Smooth muscle cell (in vitro differentiated cells): ENCODE measurements at regions not wholly inside any gene's neighbourhood (a gene's known extent, or its start where the extent isn't known, plus 50 kb on each side); places are given as distances from the start of the nearest gene placed in this dataset.
"Not testable (repeated sequence)": the region's sequence is repeated elsewhere in the genome, so short reads cannot be mapped to it uniquely, and the experiment has no call there.

ENCODE experiments used
- DNase-seq: peaks from one replicate; lab custom pipeline; 2025; ENCODE audit not compliant: unreplicated experiment; lab: John Stamatoyannopoulos, UW
- H2AFZ ChIP-seq: fragments of 200-600 bp; sonication (generic); 2 replicates; pipeline ENCODE4 v1.6.0; 2016; ENCODE audit warnings: antibody characterized with exemption, low read depth, mild to moderate bottlenecking
- H3F3A ChIP-seq: fragments of 200-600 bp; sonication (generic); 2 replicates; pipeline ENCODE4 v1.6.0; 2017; ENCODE audit warnings: antibody characterized with exemption, low read depth
- H3K27ac ChIP-seq: fragments of 200-600 bp; sonication (generic); 2 replicates; pipeline ENCODE4 v1.5.1; 2016; ENCODE audit warnings: low read depth, mild to moderate bottlenecking
- H3K27me3 ChIP-seq: fragments of 200-600 bp; sonication (generic); 2 replicates; pipeline ENCODE4 v1.6.1; 2016; ENCODE audit warnings: low read depth, mild to moderate bottlenecking
- H3K36me3 ChIP-seq: fragments of 200-600 bp; sonication (generic); 2 replicates; pipeline ENCODE4 v1.5.1; 2016; ENCODE audit warnings: low read depth
- H3K4me1 ChIP-seq: fragments of 200-600 bp; sonication (generic); 2 replicates; pipeline ENCODE4 v1.5.1; 2016; ENCODE audit warnings: low read depth
- H3K4me2 ChIP-seq: fragments of 200-600 bp; sonication (generic); 2 replicates; pipeline ENCODE4 v1.6.0; 2016; ENCODE audit warnings: mild to moderate bottlenecking
- H3K4me3 ChIP-seq: fragments of 200-600 bp; sonication (generic); 2 replicates; pipeline ENCODE4 v1.5.1; 2016; ENCODE audit warnings: mild to moderate bottlenecking
- H3K79me2 ChIP-seq: fragments of 200-600 bp; sonication (generic); 2 replicates; pipeline ENCODE4 v1.6.0; 2016; ENCODE audit warnings: low read depth, mild to moderate bottlenecking
- H3K9ac ChIP-seq: fragments of 200-600 bp; sonication (generic); 2 replicates; pipeline ENCODE4 v1.6.0; 2016; ENCODE audit warnings: low read depth
- H3K9me3 ChIP-seq: fragments of 200-600 bp; sonication (generic); replicated peaks from 2 replicates; pipeline ENCODE4 v1.5.1; 2016; ENCODE audit warnings: low read depth
- H4K20me1 ChIP-seq: fragments of 200-600 bp; sonication (generic); 2 replicates; pipeline ENCODE4 v1.6.0; 2016; ENCODE audit warnings: low read depth
- CTCF ChIP-seq: fragments of 200-600 bp; sonication (generic); IDR thresholded peaks from 2 replicates; pipeline ENCODE4 v1.5.1; 2017; ENCODE audit warnings: borderline replicate concordance, mild to moderate bottlenecking, antibody characterized with exemption; ENCODE audit not compliant: insufficient read depth, poor library complexity, severe bottlenecking
- WGBS: methylation state at CpG from one replicate; pipeline ENCODE4 v1.1.7; 2016; ENCODE audit warnings: low lambda C conversion rate; 5-methylcytosine and 5-hydroxymethylcytosine counted together

GRCh38 chr5:157942595-157942994 lies 83.7 kb upstream of the CLINT1 start:
- Histone ChIP-seq H4K20me1 (no peaks in the 10 kb centered on the region), H2AFZ (no peak overlapping the region), H3K4me1 (no peaks in the 10 kb centered on the region), H3K27ac (no peak overlapping the region), H3K27me3 (no peaks in the 10 kb centered on the region), H3K36me3 (no peaks in the 10 kb centered on the region), H3K4me3 (no peak overlapping the region), H3K9me3 (no peaks in the 10 kb centered on the region), H3K4me2 (no peak overlapping the region), H3K9ac (no peak overlapping the region), H3F3A (peaks cover 2% of the 10 kb centered on the region), H3K79me2 (no peaks in the 10 kb centered on the region)
- no peak for DNase-seq
- TF ChIP-seq CTCF, result no peak
- 100% methylated on average over 1 of the region's 1 CpG for WGBS

- Histone ChIP-seq H3K9ac (no peak overlapping the region), H3K27me3 (no peaks in the 10 kb centered on the region), H3K4me3 (no peak overlapping the region), H3K27ac (no peak overlapping the region), H3K79me2 (no peaks in the 10 kb centered on the region), H3F3A (no peaks in the 10 kb centered on the region), H3K4me1 (no peaks in the 10 kb centered on the region), H3K4me2 (no peak overlapping the region), H4K20me1 (no peaks in the 10 kb centered on the region), H3K9me3 (no peaks in the 10 kb centered on the region), H3K36me3 (no peaks in the 10 kb centered on the region), H2AFZ (no peak overlapping the region)
- 78% methylated on average over 3 of the region's 3 CpGs for WGBS
- TF ChIP-seq CTCF, result no peak
- no peak for DNase-seq
Measured at GRCh38 chr5:157941616-157942015, 82.7 kb upstream of the CLINT1 start.

- DNase-seq, H3K9ac ChIP-seq, H3K36me3 ChIP-seq, H2AFZ ChIP-seq, H3K79me2 ChIP-seq, H3K27ac ChIP-seq, H3K4me2 ChIP-seq, H4K20me1 ChIP-seq, H3K4me3 ChIP-seq, H3F3A ChIP-seq, H3K9me3 ChIP-seq, H3K27me3 ChIP-seq, H3K4me1 ChIP-seq: not testable (repeated sequence)
- WGBS, result 87% methylated on average over 6 of the region's 6 CpGs
Measured at GRCh38 chr5:157938101-157938500, 79.2 kb upstream of the CLINT1 start.

GRCh38 chr5:157936776-157937501 lies 78.0 kb upstream of the CLINT1 start:
- not testable (repeated sequence) for H3K79me2 ChIP-seq, H2AFZ ChIP-seq, H3K4me1 ChIP-seq, H3K9me3 ChIP-seq, H3K4me2 ChIP-seq, H3K36me3 ChIP-seq, DNase-seq, H3K27ac ChIP-seq, H3K4me3 ChIP-seq, H4K20me1 ChIP-seq, H3K9ac ChIP-seq, H3K27me3 ChIP-seq, H3F3A ChIP-seq
- WGBS, result 78% methylated on average over 3 of the region's 3 CpGs

GRCh38 chr5:157934600-157934999 lies 75.7 kb upstream of the CLINT1 start:
- DNase-seq, result no peak
- Histone ChIP-seq H3F3A (no peaks in the 10 kb centered on the region), H3K4me2 (no peak overlapping the region), H3K4me1 (no peaks in the 10 kb centered on the region), H2AFZ (no peak overlapping the region), H4K20me1 (no peaks in the 10 kb centered on the region), H3K4me3 (no peak overlapping the region), H3K36me3 (no peaks in the 10 kb centered on the region), H3K9me3 (no peaks in the 10 kb centered on the region), H3K79me2 (no peaks in the 10 kb centered on the region), H3K27me3 (no peaks in the 10 kb centered on the region), H3K9ac (no peak overlapping the region), H3K27ac (no peak overlapping the region)
- no peak for TF ChIP-seq CTCF
- 96% methylated on average over 3 of the region's 3 CpGs for WGBS
